Erythroblast (primary cell): ENCODE measurements at regions not wholly inside any gene's neighbourhood (a gene's known extent, or its start where the extent isn't known, plus 50 kb on each side); places are given as distances from the start of the nearest gene placed in this dataset.

ENCODE experiments used
- GATA1 ChIP-seq: IDR thresholded peaks from 2 replicates; pipeline ENCODE4 v1.6.1; 2011; ENCODE audit warnings: low read depth, mild to moderate bottlenecking, control low read depth, low read length, moderate library complexity
- POLR2A ChIP-seq: IDR thresholded peaks from 2 replicates; pipeline ENCODE4 v1.6.1; 2011; ENCODE audit warnings: mild to moderate bottlenecking, low read length

- no peak for TF ChIP-seq POLR2A
- no peak for TF ChIP-seq GATA1
Observed at GRCh38 chr18:67354692-67355091, 161.8 kb downstream of the DSEL start.
